ENCODE measurements at regions not wholly inside any gene's neighbourhood (a gene's known extent, or its start where the extent isn't known, plus 50 kb on each side); places are given as distances from the start of the nearest gene placed in this dataset.
A peak's percentile ranks its signal among the peaks of the same experiment; 100 is the strongest.

GRCh38 chr9:129476821-129477611 is 143.9 kb downstream of the C9orf50 start:
- no peak for DNase-seq (ENCODE audit: extremely low read depth, low read depth)

GRCh38 chr9:129474740-129475404 is 146.0 kb downstream of the C9orf50 start:
- DNase-seq (ENCODE audit: extremely low read depth, low read depth) = no peak

GRCh38 chr9:129473523-129474244 is 147.2 kb downstream of the C9orf50 start:
- no peak for DNase-seq (ENCODE audit: extremely low read depth, low read depth)

- no peak for DNase-seq (ENCODE audit: extremely low read depth, low read depth)
Measured at GRCh38 chr9:129472651-129473102, 148.2 kb downstream of the C9orf50 start.

GRCh38 chr9:129471201-129472019 is 149.5 kb downstream of the C9orf50 start:
- DNase-seq (ENCODE audit: extremely low read depth, low read depth) = no peak

GRCh38 chr9:129469988-129470316 is 150.9 kb downstream of the C9orf50 start:
- no peak for DNase-seq (ENCODE audit: extremely low read depth, low read depth)

- no peak for DNase-seq (ENCODE audit: extremely low read depth, low read depth)
Measured at GRCh38 chr9:129469188-129469987, 151.5 kb downstream of the C9orf50 start.

- DNase-seq (ENCODE audit: extremely low read depth, low read depth) = no peak
Measured at GRCh38 chr9:129467739-129468666, 152.9 kb downstream of the C9orf50 start.

- DNase-seq (ENCODE audit: extremely low read depth, low read depth) = no peak
Measured at GRCh38 chr9:129467004-129467588, 153.8 kb downstream of the C9orf50 start.

- DNase-seq (ENCODE audit: extremely low read depth, low read depth) = no peak
Measured at GRCh38 chr9:129465834-129466535, 154.9 kb downstream of the C9orf50 start.

GRCh38 chr9:129464972-129465833 is 155.7 kb downstream of the C9orf50 start:
- DNase-seq (ENCODE audit: extremely low read depth, low read depth) = no peak

- DNase-seq (ENCODE audit: extremely low read depth, low read depth) = no peak
Measured at GRCh38 chr9:129463994-129464393, 156.9 kb downstream of the C9orf50 start.

GRCh38 chr9:129463477-129463876 is 157.4 kb downstream of the C9orf50 start:
- DNase-seq (ENCODE audit: extremely low read depth, low read depth) = no peak

GRCh38 chr9:129462360-129462759 is 158.5 kb downstream of the C9orf50 start:
- no peak for DNase-seq (ENCODE audit: extremely low read depth, low read depth)

GRCh38 chr9:129460323-129461261 is 160.3 kb downstream of the C9orf50 start:
- peak; percentile 97 for DNase-seq (ENCODE audit: extremely low read depth, low read depth)

All from NCI-H460 (cell line).